ENCODE measurements at regions not wholly inside any gene's neighbourhood (a gene's known extent, or its start where the extent isn't known, plus 50 kb on each side); places are given as distances from the start of the nearest gene placed in this dataset.

DNA sequence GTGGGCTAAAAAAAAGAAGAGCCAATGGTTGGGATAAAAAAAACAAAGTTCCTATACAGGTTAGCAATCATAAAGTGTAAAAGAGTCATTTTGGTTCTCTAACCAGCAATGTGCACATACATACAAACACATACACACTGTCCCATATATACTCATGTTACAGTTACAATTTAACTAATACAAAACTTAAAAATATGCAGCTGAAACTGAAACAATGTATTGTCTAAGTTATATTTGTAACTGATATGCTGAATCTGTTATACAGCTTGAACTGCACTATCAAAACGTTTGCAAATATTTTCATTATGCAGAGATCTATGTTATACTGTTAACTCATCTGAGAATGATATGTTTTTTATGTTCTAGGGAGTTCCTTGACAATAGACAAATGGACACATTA lies 173.7 kb downstream of the KLF12 start:
- DNase-seq, result no peak

DNA sequence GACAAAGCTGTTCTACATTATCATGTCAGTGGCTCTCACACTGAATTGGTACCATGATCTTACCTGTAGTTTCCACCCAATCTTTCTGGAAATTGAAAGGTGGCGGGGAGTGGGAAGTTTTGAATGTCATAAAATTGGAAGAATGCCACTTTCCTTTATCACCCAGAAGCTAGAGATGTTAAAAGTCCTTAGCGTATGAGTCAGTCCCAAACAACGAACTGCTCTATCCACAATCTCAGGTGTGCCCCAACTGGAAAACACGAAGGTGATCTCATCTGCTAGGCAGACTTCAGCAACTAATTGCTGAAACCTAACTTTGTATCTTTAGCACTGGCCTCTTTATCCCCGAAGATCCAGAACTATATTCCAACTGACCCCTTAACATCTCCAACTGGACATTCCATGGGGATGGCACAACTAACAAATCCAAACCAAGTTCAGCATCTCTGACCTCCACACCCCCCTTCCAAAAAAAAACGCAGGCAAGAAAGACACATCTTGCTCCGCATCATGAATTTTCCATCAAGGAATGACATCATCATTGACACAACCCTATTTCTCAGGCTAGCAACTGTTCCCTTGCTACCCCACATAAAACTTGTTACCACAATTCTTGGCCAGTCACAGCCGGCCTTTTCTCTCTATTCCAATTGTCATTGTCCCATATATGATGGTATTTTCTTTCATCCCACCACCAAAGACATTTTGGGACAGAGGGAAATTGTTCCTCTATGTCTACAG lies 175.4 kb downstream of the KLF12 start:
- DNase-seq, result no peak

DNA sequence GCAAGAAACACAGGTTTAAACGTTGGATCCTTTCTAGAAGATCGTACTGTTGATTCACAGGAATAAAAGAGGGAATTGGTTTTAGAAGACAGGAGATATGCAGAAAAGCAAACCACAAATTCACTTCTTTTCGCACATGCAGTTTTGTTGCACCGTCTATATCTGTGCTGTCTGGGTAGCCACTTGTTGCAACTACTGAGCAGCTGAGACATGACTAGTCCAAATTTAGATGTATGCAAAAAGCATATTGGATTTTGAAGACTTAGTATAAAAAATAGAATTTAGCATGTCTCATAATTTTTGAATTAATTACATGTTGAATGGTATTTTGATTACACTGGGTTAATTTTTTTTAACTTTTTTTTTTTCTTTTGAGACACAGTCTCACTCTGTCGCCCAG lies 176.3 kb downstream of the KLF12 start:
- no peak for DNase-seq

DNA sequence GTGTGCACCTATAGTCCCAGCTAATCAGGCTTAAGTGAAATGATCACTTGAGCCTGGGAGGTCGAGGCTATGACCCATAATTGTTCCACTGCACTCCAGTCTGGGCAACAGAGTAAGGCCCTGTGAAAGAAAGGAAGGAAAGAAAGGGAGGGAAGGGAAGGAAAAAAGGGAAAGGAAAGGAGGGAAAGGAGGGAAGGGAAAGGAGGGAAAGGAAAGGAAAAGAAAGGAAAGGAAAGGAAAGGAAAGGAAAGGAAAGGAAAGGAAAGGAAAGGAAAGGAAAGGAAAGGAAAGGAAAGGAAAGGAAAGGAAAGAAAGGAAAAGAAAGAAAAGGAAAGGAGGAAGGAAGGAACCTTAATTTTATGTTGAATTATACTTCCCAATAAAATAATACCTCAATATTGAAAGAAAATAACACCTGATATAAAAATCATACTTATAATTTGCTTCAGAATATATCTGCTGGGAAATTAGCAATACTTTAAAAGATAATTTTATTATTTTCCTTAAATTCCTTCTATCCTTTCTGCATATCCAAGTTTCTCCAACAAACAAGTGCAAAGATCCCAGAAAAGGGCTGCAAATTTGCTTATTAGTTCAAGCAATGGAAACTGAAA lies 177.3 kb downstream of the KLF12 start:
- DNase-seq, result no peak

DNA sequence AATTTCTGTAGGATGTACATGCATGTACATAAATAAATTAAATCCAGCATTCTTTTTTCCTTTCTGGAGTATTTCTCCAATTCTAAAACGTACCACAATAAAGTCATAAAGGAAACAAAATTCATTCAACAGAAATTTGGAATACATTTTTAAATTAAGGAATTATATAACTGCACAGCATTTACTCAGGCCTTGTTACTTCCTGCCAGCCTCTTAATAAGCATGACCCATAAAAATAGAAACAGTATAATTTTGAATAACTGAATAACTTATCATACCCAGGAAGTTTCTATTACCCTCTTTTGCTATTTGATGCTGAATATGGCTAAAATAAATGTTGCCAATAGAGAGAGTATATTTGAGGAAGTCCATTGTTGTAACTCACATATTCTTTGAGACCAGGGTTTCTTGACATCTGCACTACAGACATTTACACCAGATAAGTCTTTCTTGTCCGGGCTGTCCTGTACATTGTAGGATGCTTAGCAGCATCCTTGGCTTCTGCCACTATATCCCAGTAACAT lies 178.2 kb downstream of the KLF12 start:
- no peak for DNase-seq

DNA sequence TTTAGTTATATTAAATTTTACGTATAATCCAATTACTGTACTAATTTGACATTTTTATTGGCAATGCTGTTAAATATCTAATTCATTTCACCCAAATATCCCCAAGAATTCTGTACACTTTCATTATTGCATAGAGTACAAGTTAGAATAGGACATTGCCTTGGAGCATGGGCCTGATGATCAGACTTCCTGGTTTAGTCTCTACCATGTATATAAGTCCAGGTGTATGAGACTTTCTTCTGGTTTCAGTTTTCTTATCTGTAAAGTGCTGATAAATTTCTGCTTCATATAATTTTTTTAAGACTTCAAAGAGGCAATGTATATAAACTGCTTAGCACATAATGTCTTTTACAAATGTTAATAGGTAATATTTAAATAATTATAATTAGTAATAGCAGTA lies 179.4 kb downstream of the KLF12 start:
- no peak for DNase-seq

DNA sequence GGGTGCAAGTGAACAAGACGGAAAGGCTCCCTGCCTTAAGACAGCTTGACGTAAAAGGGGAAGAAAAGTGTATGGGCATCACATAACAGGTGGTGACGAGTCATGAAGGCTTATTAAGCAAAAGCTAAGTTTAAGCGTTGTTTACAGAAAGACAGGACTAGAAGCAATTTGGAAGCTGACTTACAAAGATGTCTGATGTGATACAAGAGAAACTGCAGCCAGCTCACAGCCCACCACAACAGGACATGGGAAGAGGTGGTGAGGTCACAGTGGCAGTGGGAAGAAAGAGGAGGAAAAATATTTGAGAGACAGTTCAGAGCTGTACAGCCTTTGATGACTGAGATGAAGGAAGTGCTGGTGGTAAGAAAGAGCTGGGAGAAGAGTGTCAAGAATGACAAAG lies 181.6 kb downstream of the KLF12 start:
- no peak for DNase-seq

DNA sequence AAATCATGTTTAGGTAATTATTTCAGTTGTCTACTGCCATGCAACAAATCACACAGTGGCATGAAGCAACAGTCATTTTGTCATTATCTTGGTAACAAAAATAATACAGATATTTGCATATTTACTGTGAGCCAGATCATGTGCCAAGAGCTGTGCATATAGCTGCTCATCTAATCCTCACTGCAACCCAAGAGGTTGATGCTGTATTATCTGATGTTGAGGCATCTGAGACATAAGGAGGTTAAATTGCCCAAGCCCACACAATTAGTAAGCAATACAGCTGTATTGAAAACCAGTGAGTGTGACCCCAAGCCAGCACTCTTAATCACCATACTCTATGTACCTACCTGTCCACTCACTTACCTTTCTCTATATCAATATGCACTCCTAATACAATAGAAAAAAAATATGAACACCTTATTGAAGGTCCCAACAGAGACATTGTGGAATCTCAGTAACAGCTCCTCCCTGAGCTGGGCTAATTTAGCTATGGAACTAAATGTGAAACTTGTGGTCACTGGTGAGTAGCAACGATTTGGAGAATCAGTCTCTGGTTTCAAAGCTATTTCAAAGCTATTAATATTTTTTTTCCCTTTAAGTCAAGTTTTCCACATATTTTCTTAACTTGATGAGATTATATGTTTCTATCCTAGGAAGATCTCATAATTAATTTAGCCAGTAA lies 185.2 kb downstream of the KLF12 start:
- no peak for DNase-seq

DNA sequence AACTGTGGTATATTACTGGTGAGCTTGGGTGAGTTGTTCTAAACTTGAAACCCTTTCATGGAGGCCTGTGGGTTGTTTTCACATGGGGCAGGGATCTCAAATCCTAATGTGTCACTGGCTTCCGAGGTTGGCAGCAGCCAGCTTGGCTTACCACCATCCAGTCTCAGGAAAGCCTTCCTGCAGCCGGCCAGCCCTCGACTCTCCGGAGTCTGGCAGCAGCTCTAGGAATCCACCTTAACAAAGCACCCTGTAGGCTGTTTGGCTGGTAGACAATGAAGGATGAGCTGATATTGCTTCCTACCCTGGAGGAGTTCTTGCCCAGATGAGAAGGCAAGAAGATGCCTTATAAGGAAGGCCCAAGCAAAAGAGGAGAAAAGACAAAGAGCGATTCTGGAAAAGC lies 188.3 kb downstream of the KLF12 start:
- DNase-seq, result no peak

DNA sequence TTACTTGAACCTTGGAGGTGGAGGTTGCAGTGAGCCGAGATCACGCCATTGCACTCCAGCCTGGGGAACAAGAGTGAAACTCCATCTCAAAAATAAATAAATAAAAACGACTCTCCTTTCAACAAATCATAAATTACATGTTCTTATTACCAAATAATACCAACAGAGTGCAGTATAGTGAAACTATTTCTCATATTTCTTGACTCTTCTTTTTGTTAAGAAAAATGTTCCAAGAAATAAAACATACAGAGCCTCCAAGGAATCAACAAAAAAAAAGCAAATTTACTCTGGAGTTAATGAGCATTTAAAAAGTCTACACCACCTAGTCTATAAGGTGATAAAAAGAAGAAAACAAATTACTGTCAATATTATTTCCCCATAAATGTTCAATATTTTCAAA lies 188.8 kb downstream of the KLF12 start:
- no peak for DNase-seq

DNA sequence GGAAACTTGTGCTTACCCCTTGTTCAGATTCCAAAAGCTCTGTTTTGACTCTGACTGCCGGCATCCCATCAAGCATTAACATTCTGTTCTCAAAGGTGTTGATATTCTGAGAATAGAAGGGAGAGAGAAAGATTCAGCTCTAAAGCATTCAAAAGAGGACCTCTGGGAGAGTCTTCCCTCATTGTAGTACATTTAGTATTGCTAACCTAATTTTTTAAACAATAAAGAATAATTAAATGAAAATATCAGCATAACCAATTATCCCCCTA lies 190.3 kb downstream of the KLF12 start:
- DNase-seq, result no peak

DNA sequence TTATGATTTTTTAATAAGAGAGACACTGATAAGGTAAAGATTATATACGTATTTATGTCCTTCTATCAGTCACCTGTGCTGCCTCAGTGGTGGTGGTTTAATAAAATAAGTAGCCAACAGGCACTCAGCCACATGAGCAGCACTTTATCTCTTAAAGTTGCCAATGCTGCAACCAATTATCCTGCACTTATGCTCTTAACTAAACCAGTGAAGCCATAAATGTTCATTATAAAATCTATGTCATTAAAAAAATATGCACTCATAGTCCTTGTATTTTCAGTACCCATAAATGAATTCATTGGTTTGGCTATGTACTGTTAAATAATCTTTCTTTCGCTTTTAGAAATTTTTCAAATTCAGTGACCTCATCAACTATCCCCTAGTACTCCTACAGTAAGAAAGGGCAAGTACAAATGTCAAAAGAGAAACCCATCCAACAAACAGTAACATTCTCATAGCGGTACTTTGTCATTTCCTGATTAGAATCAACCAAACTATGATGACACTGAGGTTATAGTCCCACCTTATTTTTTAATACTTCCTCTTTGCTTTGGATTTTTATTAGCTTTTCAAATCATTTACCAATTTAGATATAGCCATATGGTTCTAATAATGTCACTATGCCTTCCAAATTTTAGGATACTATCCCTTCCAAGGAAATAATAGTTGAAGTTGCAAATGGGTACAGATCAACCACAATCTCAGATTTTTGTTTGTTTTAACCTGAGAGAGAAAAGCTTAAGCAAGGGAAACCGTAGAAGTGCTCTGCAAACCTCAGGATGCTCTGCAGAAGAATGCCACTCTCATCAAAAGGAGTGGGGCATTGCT lies 190.9 kb downstream of the KLF12 start:
- DNase-seq, result no peak

DNA sequence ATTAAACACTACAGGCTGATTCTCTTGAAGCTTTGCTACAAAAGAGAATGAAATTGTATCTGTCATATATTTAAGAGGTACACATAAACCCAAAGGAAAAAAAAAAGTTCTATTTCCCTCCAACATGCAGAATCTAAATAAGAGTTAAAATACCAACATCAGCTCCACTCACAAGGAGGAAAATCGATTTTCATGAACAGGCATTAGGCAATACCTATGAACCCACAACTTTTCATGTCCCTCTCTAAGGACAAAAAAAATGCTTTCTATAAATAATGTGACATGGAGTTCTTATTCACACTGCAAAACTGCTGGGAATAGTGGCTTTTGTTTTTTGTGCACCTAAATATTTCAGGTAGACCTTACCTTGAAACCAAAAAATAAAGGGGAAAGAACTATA lies 192.5 kb downstream of the KLF12 start:
- no peak for DNase-seq

DNA sequence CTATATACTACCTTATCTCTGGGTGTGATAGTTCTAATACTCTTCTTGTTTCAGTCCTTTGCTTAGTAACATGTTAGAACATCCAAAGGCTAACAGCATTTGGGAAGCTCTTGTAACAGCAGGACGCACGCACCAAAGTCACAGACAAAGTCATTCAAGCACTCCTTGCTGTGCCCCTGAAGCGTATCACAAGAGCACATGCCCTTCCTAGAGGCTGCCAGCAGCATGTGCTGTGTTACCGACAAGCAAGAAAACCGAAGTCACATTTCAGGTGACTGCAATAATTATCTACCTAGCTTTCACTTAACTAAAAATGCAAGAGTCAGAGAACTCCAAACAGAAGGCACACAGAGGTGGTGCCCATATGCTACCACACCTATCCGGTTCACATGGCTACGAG lies 194.1 kb downstream of the KLF12 start:
- no peak for DNase-seq

DNA sequence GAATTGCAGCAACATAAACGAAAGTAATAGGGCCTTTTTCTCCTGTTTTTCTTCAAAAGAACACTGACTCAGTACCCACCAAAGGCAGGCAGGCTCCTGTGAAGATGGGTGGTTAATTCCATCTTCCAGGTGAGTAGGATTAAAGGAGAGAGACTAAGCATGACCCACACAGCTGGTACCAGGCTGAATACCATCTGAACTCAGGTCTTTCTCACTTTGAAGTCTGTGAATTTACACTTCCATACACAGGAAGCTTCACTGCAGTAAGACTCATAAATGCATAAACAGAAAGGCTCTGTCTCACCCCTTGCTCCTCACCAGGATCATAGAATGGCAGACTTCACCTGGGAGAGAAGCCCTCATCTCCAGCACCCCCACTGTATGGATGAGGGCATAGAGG lies 194.6 kb downstream of the KLF12 start:
- no peak for DNase-seq

DNA sequence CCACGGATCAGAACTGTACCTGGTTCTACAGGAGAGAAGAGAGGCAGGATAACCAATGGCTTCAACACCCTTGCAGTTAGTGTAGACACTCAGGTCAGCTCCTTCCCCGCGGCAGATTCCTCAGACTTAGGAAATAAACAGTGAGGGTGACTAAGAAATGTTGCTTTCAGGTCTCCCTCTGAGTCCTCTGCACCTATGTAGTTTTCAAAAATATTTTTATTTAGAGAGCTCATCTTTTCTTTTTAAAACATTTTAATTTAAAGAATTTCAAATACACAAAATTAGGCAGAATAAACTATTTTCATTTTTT lies 195.2 kb downstream of the KLF12 start:
- no peak for DNase-seq

DNA sequence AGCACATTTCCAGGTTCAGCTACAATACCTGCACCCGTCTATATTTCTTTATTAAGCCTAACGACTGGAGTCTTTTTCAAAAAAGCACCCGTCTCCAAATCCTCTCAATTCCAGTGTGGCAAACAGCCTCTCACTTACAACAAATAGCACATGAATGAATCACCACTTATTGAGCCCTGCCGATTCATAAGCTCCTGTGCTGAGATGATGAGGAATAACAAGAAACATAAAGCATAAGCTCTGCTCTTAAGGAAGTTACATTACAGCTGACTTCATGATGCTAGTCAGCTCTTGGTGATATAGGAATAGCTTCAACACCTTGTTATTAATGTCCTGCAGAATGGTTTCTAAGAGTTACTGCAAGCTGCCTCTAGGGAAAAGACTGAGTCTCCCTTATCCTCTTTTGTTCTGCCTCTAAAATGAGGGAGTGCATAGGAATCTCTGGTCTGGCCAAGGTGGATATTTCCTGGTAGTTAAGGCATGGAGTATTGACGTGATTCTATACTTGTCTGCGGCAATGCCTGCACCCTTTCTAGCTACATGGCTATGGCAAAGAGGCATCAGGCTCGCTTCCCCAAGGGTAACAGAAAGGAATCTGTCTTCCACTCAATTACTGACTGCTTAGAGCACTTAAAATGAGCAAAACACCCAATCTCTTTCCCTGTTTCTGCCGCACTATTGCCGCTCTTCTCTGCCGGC lies 195.7 kb downstream of the KLF12 start:
- DNase-seq, result no peak

DNA sequence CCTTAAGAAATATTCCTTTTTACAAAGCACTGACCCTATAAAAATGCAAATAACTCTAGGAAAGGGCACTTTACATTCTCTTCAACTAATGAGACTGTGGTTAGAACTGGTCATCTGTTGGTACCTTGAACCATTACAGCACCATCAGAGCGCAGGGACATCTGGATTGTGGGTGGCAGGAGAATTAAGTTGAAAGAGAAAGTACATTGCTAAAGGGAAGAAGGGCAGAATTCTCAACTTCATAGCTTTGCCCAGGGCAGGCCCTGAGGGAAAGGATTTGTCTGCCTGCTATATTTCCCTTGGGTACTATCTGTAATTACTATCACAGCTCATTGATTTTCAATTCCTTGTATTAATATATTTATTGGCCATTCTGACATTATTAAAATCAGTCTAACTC lies 196.8 kb downstream of the KLF12 start:
- DNase-seq, result no peak

DNA sequence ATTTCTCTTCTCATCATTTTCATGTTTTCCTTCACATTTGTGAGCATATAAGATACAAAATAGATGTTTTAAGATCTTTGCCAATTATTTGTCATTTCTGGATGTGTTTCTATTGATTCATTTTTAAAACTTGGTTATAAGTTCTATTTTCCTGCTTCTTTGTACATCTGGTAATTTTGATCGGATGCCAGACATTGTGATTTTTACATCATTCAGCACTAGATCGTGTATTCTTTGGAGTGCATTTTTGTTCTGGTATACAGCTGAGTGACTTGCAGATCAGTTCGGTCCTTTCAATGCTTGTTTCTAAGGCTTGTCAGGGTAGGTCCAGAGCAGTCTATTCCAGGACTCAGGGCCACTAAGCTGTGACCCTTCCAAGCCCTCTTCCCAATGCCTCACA lies 198.2 kb downstream of the KLF12 start:
- DNase-seq, result no peak

DNA sequence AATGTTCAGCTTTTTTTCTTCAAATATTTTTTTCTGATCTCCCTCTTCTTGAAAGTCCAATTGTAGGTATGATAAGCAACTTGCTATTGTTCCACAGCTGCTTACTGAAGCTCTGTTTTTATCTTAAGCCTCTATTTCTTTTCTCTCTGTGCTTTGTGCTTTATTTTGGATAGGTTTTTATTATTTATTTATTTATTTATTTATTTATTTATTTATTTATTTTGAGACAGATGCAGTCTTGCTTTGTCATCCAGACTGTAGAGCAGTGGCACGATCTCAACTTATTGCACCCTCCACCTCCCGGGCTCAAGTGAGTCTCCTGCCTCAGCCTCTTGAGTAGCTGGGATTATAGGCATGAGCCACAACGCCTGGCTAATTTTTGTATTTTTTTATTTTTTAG lies 199.4 kb downstream of the KLF12 start:
- no peak for DNase-seq

DNA sequence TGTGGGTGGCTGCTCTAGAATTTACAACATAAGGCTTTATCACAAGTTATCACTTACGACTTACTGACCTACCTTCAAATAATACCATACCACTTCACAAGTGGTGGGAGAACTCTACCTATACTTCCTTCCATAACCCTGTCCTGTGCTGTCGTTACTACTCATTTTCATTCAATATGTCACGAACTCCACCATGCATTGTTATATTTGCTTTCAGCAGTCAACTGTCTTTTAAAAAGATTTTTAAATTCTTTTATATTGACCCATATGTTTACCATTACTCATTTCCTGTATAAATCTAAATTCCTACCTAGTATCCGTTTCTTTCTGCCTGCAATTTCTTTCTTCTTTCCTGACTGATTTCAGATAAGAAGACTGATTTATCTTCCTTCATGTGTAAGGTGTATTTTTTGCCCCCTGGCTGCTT lies 200.0 kb downstream of the KLF12 start:
- DNase-seq, result no peak

DNA sequence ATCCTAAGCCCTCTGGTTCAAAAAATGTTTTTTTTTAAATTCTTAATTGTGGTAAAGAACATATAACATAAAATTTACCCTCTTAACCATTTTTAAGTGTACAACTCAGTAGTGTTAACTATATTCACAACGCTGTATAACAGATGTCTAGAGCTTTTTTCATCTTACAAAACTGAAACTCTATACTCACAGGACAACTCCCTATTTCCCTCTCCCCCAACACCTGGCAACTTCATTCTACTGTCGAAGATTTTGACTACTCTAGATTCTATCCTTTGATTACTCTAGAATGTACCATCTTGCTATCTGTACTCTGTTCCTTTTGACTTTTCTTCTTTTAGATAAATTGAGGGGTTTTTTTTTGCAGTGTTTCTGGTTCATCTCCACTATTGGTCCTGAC lies 200.4 kb downstream of the KLF12 start:
- DNase-seq, result no peak

DNA sequence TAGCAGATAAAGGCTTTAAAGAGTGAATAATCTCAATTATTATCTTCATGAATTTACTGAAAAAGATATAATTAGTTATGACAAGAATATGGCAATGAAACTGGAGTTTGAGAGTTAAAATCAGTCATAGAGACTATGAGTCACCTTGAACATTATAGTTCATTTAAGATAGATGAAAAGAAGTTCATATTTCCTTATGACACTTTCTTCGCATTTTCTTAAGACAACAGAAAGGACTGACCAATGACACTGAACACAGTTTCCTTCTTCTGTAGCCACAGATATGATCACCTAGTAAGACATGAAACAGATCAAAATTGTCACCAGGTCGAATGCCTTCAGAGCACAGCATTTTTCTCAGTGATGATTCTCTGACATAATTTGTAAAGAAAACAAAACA lies 202.1 kb downstream of the KLF12 start:
- DNase-seq, result no peak

Measured in stimulated activated naive CD4-positive, alpha-beta T cell treated with Interleukin-2 at 50 U/mL for 16 hours (primary cell).